Caco-2 (cell line): ENCODE measurements at regions not wholly inside any gene's neighbourhood (a gene's known extent, or its start where the extent isn't known, plus 50 kb on each side); places are given as distances from the start of the nearest gene placed in this dataset.

Source experiments
- BruUV-seq: library from RNA; stranded (reverse); fragments of 400-500 nt; replicated peaks from 2 replicates; lab custom pipeline; 2021; lab: Mats Ljungman, UMichigan
- CTCF ChIA-PET: fragments of 300-600 bp; sonication (Branson Sonifier 250); formaldehyde crosslinking; loops from one replicate; lab custom pipeline; 2022; ENCODE audit warnings: antibody characterized with exemption; lab: Charles Lee
- POLR2A ChIA-PET: fragments of 300-600 bp; sonication (Branson Sonifier 250); formaldehyde crosslinking; loops from one replicate; lab custom pipeline; 2022; ENCODE audit warnings: antibody characterized with exemption; lab: Charles Lee
- DNase-seq, 2 experiments: peaks; one replicate each; pipeline versions ENCODE4 v3.0.0 to v3.0.0-alpha.2; 2020 to 2022
- H3K27me3 ChIP-seq: replicated peaks from 2 replicates; pipeline ENCODE4 v1.6.0; 2011; ENCODE audit warnings: low read length; ENCODE audit not compliant: control insufficient read depth, insufficient read depth
- H3K36me3 ChIP-seq: 2 replicates; pipeline ENCODE4 v1.5.1; 2011; ENCODE audit warnings: low read length; ENCODE audit not compliant: control insufficient read depth, insufficient read depth
- H3K4me1 ChIP-seq: fragments of 250-450 bp; sonication (Bioruptor Pico); 2 replicates; pipeline ENCODE4 v1.5.1; 2020; ENCODE audit warnings: mild to moderate bottlenecking
- H3K4me3 ChIP-seq: 2 replicates; pipeline ENCODE4 v1.5.1; 2011; ENCODE audit warnings: low read depth, mild to moderate bottlenecking, control low read depth, low read length
- H3K9me3 ChIP-seq: fragments of 250-450 bp; sonication (Bioruptor Pico); 2 replicates; pipeline ENCODE4 v1.5.1; 2020; ENCODE audit warnings: mild to moderate bottlenecking, moderate library complexity
- H3K27ac Mint-ChIP-seq: one replicate; pipeline ENCODE4 v1.8.0; 2022; ENCODE audit warnings: mixed read lengths; ENCODE audit not compliant: unreplicated experiment
- H3K27me3 Mint-ChIP-seq: one replicate; pipeline ENCODE4 v1.8.0; 2022; ENCODE audit warnings: mixed read lengths; ENCODE audit not compliant: insufficient read depth, unreplicated experiment
- H3K36me3 Mint-ChIP-seq: one replicate; pipeline ENCODE4 v1.8.0; 2022; ENCODE audit warnings: mild to moderate bottlenecking, mixed read lengths; ENCODE audit not compliant: insufficient read depth, unreplicated experiment
- H3K4me1 Mint-ChIP-seq: one replicate; pipeline ENCODE4 v1.8.0; 2022; ENCODE audit warnings: low read depth, mixed read lengths; ENCODE audit not compliant: unreplicated experiment
- H3K4me3 Mint-ChIP-seq: one replicate; pipeline ENCODE4 v1.8.0; 2022; ENCODE audit warnings: mild to moderate bottlenecking, moderate library complexity, mixed read lengths; ENCODE audit not compliant: unreplicated experiment
- H3K9me3 Mint-ChIP-seq: one replicate; pipeline ENCODE4 v1.8.0; 2022; ENCODE audit warnings: mixed read lengths; ENCODE audit not compliant: unreplicated experiment
- intact Hi-C: fragments of 100-400 bp; cut with micrococcal nuclease; formaldehyde crosslinking; loops from one replicate; pipeline ENCODE4 v1.10.0; 2022; ENCODE audit not compliant: unreplicated experiment
- TF ChIP-seq, protein P1 (sequence below), 2 experiments: fragments of 200-600 bp in 1 of 2; IDR thresholded peaks; 1 replicate in 1 of 2; 2 replicates in 1 of 2; pipeline versions ENCODE4 v1.5.1 to v1.8.0; 2011 to 2022; ENCODE audit warnings: antibody characterized with exemption in 1 of 2, control low read depth in 1 of 2, inconsistent platforms in 1 of 2, low read depth in 1 of 2, low read length in 1 of 2, mild to moderate bottlenecking in 1 of 2, moderate library complexity in 1 of 2; ENCODE audit not compliant: insufficient read depth in 1 of 2, severe bottlenecking in 1 of 2, unreplicated experiment in 1 of 2

DNA sequence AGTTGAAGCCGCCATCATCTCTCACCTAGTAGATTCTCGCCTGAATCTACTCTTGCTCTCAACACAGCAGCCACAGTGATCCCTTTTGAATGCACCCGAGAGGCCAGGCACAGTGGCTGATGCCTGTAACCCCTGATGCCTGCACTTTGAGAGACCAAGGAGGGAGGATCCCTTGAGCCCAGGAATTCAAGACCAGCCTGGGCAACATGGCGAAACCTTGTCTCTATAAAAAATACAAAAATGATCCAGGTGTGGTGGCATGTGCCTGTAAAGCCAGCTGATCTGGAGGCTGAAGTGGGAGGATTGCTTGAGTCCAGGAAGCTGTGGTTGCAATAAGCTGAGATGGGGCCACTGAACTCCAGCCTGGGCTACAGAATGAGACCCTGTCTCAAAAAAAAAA is 60.3 kb upstream of the EML4 start:
- ChIA-PET POLR2A (no interaction called here), CTCF (no interaction called here)
- H3K27me3 Mint-ChIP-seq = no peaks in the 10 kb centered on the region
- no peaks in the 10 kb centered on the region for H3K9me3 Mint-ChIP-seq
- TF ChIP-seq, protein P1, sequence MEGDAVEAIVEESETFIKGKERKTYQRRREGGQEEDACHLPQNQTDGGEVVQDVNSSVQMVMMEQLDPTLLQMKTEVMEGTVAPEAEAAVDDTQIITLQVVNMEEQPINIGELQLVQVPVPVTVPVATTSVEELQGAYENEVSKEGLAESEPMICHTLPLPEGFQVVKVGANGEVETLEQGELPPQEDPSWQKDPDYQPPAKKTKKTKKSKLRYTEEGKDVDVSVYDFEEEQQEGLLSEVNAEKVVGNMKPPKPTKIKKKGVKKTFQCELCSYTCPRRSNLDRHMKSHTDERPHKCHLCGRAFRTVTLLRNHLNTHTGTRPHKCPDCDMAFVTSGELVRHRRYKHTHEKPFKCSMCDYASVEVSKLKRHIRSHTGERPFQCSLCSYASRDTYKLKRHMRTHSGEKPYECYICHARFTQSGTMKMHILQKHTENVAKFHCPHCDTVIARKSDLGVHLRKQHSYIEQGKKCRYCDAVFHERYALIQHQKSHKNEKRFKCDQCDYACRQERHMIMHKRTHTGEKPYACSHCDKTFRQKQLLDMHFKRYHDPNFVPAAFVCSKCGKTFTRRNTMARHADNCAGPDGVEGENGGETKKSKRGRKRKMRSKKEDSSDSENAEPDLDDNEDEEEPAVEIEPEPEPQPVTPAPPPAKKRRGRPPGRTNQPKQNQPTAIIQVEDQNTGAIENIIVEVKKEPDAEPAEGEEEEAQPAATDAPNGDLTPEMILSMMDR (IDR thresholded peaks at IDR 0.05; ENCODE audit: insufficient read depth in 1 of 2, low read depth in 1 of 2, low read length in 1 of 2, severe bottlenecking in 1 of 2, unreplicated experiment in 1 of 2) = no peak
- intact Hi-C loops = no loop called here
- H3K36me3 Mint-ChIP-seq = no peaks in the 10 kb centered on the region
- Histone ChIP-seq H3K36me3 (no peaks in the 10 kb centered on the region), H3K4me3 (no peak overlapping the region), H3K4me1 (peaks cover 41% of the 10 kb centered on the region), H3K9me3 (no peaks in the 10 kb centered on the region), H3K27me3 (no peaks in the 10 kb centered on the region)
- no peak overlapping the region for H3K4me3 Mint-ChIP-seq
- DNase-seq = no peak
- peaks cover 4% of the 10 kb centered on the region for H3K4me1 Mint-ChIP-seq
- no peak overlapping the region for H3K27ac Mint-ChIP-seq
- no TSS peak for BruUV-seq

DNA sequence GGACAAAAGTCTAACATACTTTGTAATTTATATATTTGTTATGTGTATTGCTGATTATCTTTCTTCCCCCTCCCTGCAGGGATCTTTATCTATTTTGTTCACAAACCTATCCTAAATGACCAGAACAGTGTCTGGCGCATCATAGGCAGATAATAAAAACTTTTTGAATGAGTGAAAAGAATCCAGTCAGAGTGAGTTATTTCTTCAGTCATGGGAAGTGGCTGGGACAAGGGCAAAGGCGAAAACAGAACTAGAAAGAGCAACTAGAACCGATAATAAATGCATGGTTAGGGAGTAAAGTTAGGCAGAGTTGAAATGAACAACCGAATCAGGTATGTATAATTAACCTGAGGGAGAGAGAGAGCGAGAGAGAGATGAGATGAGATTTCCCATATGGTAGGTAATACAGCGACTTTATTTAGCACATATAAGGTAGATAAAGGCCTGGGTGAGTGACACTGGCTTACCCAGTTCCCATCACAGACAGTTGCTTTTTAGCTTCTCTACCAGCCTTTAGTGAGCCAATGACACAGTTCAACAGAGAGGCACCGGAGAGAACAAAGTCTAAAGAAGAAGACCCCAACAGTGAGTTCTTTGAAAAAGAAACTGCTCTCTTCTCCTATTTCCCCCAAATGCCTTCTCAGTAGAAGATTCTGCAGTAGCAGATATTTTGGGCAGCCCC is 59.1 kb upstream of the EML4 start:
- TF ChIP-seq, protein P1 (IDR thresholded peaks at IDR 0.05; ENCODE audit: insufficient read depth in 1 of 2, low read depth in 1 of 2, low read length in 1 of 2, severe bottlenecking in 1 of 2, unreplicated experiment in 1 of 2) = no peak
- Mint-ChIP-seq H3K27me3 (no peaks in the 10 kb centered on the region), H3K4me3 (no peak overlapping the region), H3K4me1 (peaks cover 6% of the 10 kb centered on the region), H3K9me3 (no peaks in the 10 kb centered on the region), H3K36me3 (no peaks in the 10 kb centered on the region), H3K27ac (no peak overlapping the region)
- Histone ChIP-seq H3K9me3 (no peaks in the 10 kb centered on the region), H3K4me1 (peaks cover 32% of the 10 kb centered on the region), H3K27me3 (no peaks in the 10 kb centered on the region), H3K36me3 (no peaks in the 10 kb centered on the region), H3K4me3 (no peak overlapping the region)
- intact Hi-C loops = no loop called here
- DNase-seq = no peak
- ChIA-PET POLR2A (no interaction called here), CTCF (no interaction called here)
- no TSS peak for BruUV-seq

DNA sequence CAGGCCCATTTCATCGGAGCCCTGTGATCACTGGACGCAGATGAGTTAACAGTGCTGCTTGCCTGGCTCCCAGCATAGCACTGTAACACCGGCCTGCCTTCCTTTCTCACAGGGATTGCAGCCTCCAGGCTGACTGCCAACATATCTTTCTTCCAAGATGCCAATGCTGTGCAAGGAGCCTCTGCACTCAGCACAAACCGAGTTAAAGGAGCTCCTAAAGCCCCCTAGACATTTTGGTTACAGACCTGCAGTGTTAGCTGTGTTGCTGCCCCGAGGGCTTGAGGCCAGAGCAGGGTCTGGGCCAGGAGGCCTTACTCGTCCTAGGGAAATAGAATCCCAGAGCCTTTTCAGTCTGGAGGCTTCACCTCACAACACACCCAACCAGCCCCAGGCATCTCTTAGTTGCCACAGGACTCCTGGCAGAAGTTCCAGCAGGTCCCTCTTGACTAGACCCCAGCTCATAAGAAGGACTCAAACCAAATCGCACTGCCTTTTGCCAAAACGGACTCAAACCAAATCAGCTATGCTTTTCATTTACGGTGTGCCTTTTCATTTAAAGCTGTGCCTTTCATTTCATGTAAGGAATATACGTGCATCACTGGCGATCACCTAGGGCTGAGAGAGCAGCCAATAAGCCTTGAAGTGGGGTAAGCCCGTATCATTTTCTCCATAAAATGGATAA is 58.4 kb upstream of the EML4 start:
- ChIA-PET POLR2A (no interaction called here), CTCF (no interaction called here)
- no peaks in the 10 kb centered on the region for H3K27me3 ChIP-seq
- intact Hi-C loops = no loop called here
- Mint-ChIP-seq H3K36me3 (no peaks in the 10 kb centered on the region), H3K9me3 (no peaks in the 10 kb centered on the region), H3K4me3 (no peak overlapping the region), H3K27me3 (no peaks in the 10 kb centered on the region), H3K4me1 (peaks cover 6% of the 10 kb centered on the region), H3K27ac (no peak overlapping the region)
- TF ChIP-seq, protein P1 (IDR thresholded peaks at IDR 0.05; ENCODE audit: insufficient read depth in 1 of 2, low read depth in 1 of 2, low read length in 1 of 2, severe bottlenecking in 1 of 2, unreplicated experiment in 1 of 2) = no peak
- H3K4me3 ChIP-seq = no peak overlapping the region
- no peaks in the 10 kb centered on the region for H3K9me3 ChIP-seq
- peaks cover 25% of the 10 kb centered on the region for H3K4me1 ChIP-seq
- DNase-seq = no peak
- no peaks in the 10 kb centered on the region for H3K36me3 ChIP-seq
- BruUV-seq = no TSS peak
